GM12892 (cell line): ENCODE measurements at regions not wholly inside any gene's neighbourhood (a gene's known extent, or its start where the extent isn't known, plus 50 kb on each side); places are given as distances from the start of the nearest gene placed in this dataset.

Experiments
- POLR2A ChIP-seq: IDR thresholded peaks from 2 replicates; pipeline ENCODE4 v1.6.1; 2011; ENCODE audit warnings: low read depth, low read length, control low read depth
- TAF1 ChIP-seq: IDR thresholded peaks from 2 replicates; pipeline ENCODE4 v1.6.1; 2011; ENCODE audit warnings: low read depth, mild to moderate bottlenecking, control low read depth, low read length, borderline replicate concordance

GRCh38 chr12:107394693-107395092 is 290.9 kb upstream of the PWP1 start:
- TF ChIP-seq TAF1 (no peak), POLR2A (no peak)
